ENCODE measurements at regions not wholly inside any gene's neighbourhood (a gene's known extent, or its start where the extent isn't known, plus 50 kb on each side); places are given as distances from the start of the nearest gene placed in this dataset.

DNA sequence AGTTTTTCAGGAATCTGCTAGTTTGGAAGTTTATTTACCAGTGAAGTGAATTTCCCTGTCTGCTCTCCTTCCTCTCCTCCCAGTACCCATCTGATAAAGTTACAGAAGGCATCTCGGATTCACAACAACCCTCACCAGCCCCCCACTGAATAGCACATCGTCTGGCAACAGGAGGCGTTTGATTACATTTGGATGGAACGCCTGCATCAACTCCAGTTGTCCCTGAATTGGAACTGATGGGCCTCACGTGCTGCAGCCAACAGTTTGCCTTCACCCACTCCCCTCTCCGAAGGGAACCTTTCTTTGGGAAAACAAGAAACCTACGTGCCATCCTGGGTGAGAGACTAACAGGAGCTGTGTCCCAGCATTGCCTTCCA, 59.5 kb upstream of the BCL6 start:
- no peaks in the 10 kb centered on the region for H3K27me3 ChIP-seq (ENCODE audit: control insufficient read depth in 1 of 2, insufficient read depth in 2 of 2, low read length in 1 of 2)
- WGBS, 2 donors, result 91 to 95% methylated on average over 7 of the region's 7 CpGs

DNA sequence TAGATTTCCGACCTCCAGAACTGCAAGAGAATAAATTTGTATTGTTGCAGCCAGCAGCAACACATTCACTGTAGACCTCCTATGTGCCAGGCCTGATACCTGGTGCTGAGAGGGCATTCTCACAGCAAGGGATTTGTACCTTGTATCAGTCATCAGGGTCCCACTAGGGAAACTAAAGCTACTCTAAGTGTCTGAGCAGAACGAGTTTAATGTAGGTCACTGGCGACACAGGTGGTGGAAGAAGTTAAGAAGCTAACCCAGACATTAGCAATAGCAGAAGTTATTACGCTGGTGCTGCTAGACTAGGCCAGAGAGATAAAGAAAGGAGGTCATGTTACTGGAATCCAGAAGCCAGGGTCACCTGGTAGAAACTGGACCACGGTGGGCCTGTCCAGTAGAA, 60.5 kb upstream of the BCL6 start:
- Histone ChIP-seq H3K36me3 (ENCODE audit: control insufficient read depth in 1 of 2, insufficient read depth in 2 of 2, low read length in 1 of 2) (no peaks in the 10 kb centered on the region), H3K27me3 (ENCODE audit: control insufficient read depth in 1 of 2, insufficient read depth in 2 of 2, low read length in 1 of 2) (no peaks in the 10 kb centered on the region), H3K27ac (ENCODE audit: low read depth in 1 of 2, low read length in 2 of 2) (no peak overlapping the region), H3K4me1 (ENCODE audit: control insufficient read depth in 1 of 2, insufficient read depth in 2 of 2, low read length in 2 of 2) (no peaks in the 10 kb centered on the region), H3K9me3 (ENCODE audit: control insufficient read depth, low read length) (no peaks in the 10 kb centered on the region), H3K4me3 (ENCODE audit: low read length in 2 of 2) (no peak overlapping the region)
- intact Hi-C loops (cut with DNase I), result no loop called here
- ATAC-seq (ENCODE audit: low FRiP score) (no peak), DNase-seq (no peak)
- 87 to 98% methylated on average over 5 of the region's 5 CpGs for WGBS, 2 donors

More for the DNA sequence above, 59.5 kb upstream of the BCL6 start:
- Histone ChIP-seq H3K27ac (ENCODE audit: low read depth in 1 of 2, low read length in 2 of 2) (no peak overlapping the region), H3K9me3 (ENCODE audit: control insufficient read depth, low read length) (no peaks in the 10 kb centered on the region), H3K4me3 (ENCODE audit: low read length in 2 of 2) (no peak overlapping the region), H3K36me3 (ENCODE audit: control insufficient read depth in 1 of 2, insufficient read depth in 2 of 2, low read length in 1 of 2) (no peaks in the 10 kb centered on the region), H3K4me1 (ENCODE audit: control insufficient read depth in 1 of 2, insufficient read depth in 2 of 2, low read length in 2 of 2) (no peaks in the 10 kb centered on the region)
- ATAC-seq (ENCODE audit: low FRiP score), result no peak
- no peak for DNase-seq
- intact Hi-C loops (cut with DNase I), result no loop called here

DNA sequence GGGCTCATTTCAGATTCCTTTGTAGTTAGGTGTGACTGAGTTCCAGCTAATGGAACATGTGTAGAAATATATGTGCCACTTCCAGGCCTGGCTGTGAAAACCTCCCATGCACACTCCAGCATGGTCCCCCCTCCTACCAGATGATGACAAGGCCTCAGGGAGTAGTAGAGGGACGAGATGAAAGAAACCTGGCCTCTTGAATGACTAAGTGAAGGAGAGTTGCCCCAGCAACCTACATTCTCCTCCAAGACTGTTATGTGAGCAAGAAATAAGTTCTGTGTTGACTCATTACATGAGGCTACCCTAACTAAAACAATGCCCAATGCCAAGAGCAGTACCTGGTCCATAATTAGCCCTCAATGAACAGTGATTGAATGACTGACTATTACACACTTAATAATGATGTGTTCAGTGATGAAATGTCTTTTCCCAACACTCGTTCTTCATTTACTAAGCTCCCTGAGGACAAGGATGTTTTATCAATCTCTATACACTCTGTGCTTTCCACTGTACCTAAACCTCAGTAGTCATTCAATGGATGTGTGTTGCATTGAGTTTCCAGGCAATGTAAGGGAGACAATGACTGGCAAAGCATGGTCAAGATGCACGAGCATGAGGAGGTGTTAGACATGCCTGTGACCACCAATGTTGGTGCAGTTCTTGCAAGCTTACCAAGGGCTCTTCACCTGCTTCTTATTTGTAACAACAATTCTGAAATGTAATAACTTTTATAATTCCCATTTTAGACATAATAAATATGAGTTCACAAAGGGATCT, 62.0 kb upstream of the BCL6 start:
- no peaks in the 10 kb centered on the region for H3K27me3 ChIP-seq (ENCODE audit: control insufficient read depth in 1 of 2, insufficient read depth in 2 of 2, low read length in 1 of 2)
- H3K9me3 ChIP-seq (ENCODE audit: control insufficient read depth, low read length), result no peaks in the 10 kb centered on the region
- 61 to 68% methylated on average over 3 of the region's 3 CpGs for WGBS, 2 donors
- H3K4me3 ChIP-seq (ENCODE audit: low read length in 2 of 2), result no peak overlapping the region
- H3K36me3 ChIP-seq (ENCODE audit: control insufficient read depth in 1 of 2, insufficient read depth in 2 of 2, low read length in 1 of 2), result no peaks in the 10 kb centered on the region
- H3K27ac ChIP-seq (ENCODE audit: low read depth in 1 of 2, low read length in 2 of 2), result no peak overlapping the region
- DNase-seq (no peak), ATAC-seq (ENCODE audit: low FRiP score) (no peak)
- no peaks in the 10 kb centered on the region for H3K4me1 ChIP-seq (ENCODE audit: control insufficient read depth in 1 of 2, insufficient read depth in 2 of 2, low read length in 2 of 2)
- intact Hi-C loops (cut with DNase I), result no loop called here

DNA sequence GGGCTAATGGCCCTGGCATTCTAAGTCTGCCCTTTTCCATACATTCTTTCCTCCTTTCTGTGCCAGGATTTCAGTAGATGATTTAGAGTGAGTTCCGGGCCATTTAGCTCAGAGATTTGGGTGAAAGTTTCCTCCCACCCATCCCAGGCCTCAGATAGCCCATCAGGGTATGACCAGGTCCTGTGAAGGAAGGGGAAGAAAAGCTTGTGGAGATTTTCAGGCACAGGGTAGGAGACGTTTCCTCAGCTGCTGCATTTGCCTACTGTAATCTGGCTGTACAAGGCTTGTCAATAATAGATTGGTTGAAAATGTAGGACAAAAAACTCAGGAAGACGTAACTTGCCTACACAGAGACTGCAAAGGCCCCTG, 63.2 kb upstream of the BCL6 start:
- Histone ChIP-seq H3K27ac (ENCODE audit: low read depth in 1 of 2, low read length in 2 of 2) (no peak overlapping the region), H3K36me3 (ENCODE audit: control insufficient read depth in 1 of 2, insufficient read depth in 2 of 2, low read length in 1 of 2) (no peaks in the 10 kb centered on the region), H3K9me3 (ENCODE audit: control insufficient read depth, low read length) (no peaks in the 10 kb centered on the region), H3K4me3 (ENCODE audit: low read length in 2 of 2) (no peak overlapping the region), H3K4me1 (ENCODE audit: control insufficient read depth in 1 of 2, insufficient read depth in 2 of 2, low read length in 2 of 2) (no peaks in the 10 kb centered on the region), H3K27me3 (ENCODE audit: control insufficient read depth in 1 of 2, insufficient read depth in 2 of 2, low read length in 1 of 2) (no peaks in the 10 kb centered on the region)
- peak; percentile 41 for ATAC-seq (ENCODE audit: low FRiP score)
- intact Hi-C loops (cut with DNase I), result no loop called here
- no peak for DNase-seq
- WGBS, 2 donors, result 22 to 40% methylated on average over 3 of the region's 3 CpGs

DNA sequence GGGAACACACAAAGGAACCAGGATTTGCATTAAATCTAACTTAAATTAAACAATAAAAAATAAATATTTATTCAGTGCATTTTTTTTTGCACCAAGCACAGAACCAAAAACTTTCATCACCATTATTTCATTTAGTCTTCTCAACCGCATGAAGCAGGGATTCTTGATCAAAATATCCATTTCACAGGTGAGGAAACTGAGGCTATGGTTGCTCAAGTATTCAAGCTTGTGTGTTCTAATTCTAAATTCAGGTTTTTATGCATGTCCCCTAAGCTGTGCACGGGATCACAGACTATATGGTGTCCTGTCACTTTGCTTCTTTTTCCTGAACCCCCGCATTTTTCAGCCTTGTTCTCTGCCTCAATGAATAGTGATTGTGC, 64.3 kb upstream of the BCL6 start:
- Histone ChIP-seq H3K27me3 (ENCODE audit: control insufficient read depth in 1 of 2, insufficient read depth in 2 of 2, low read length in 1 of 2) (no peaks in the 10 kb centered on the region), H3K4me3 (ENCODE audit: low read length in 2 of 2) (no peak overlapping the region), H3K36me3 (ENCODE audit: control insufficient read depth in 1 of 2, insufficient read depth in 2 of 2, low read length in 1 of 2) (no peaks in the 10 kb centered on the region), H3K27ac (ENCODE audit: low read depth in 1 of 2, low read length in 2 of 2) (no peak overlapping the region), H3K9me3 (ENCODE audit: control insufficient read depth, low read length) (no peaks in the 10 kb centered on the region), H3K4me1 (ENCODE audit: control insufficient read depth in 1 of 2, insufficient read depth in 2 of 2, low read length in 2 of 2) (no peaks in the 10 kb centered on the region)
- intact Hi-C loops (cut with DNase I), result no loop called here
- WGBS, 2 donors, result 76% methylated on average over 3 of the region's 3 CpGs
- ATAC-seq (ENCODE audit: low FRiP score) (no peak), DNase-seq (no peak)

DNA sequence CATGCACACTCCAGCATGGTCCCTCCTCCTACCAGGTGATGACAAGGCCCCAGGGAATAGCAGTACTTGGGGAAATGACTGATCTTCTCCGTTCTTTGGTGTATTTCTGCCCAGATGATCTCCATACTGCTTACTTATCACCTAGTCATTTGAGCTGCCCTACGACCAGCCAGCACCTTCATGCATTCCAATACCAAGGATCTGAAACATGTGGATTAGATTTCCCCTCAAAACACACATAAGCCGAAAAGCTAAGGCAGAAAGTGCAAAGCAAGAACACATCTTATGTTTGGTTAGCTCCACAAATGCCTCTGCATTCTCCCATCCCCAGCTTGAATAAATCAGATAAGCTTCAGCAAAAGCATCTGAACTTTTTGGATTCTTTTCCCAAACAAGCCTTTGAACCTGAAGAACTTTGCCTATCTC, 64.8 kb upstream of the BCL6 start:
- Histone ChIP-seq H3K4me3 (ENCODE audit: low read length in 2 of 2) (no peak overlapping the region), H3K36me3 (ENCODE audit: control insufficient read depth in 1 of 2, insufficient read depth in 2 of 2, low read length in 1 of 2) (no peaks in the 10 kb centered on the region), H3K27ac (ENCODE audit: low read depth in 1 of 2, low read length in 2 of 2) (no peak overlapping the region), H3K27me3 (ENCODE audit: control insufficient read depth in 1 of 2, insufficient read depth in 2 of 2, low read length in 1 of 2) (no peaks in the 10 kb centered on the region), H3K4me1 (ENCODE audit: control insufficient read depth in 1 of 2, insufficient read depth in 2 of 2, low read length in 2 of 2) (no peaks in the 10 kb centered on the region), H3K9me3 (ENCODE audit: control insufficient read depth, low read length) (no peaks in the 10 kb centered on the region)
- DNase-seq (no peak), ATAC-seq (ENCODE audit: low FRiP score) (no peak)
- intact Hi-C loops (cut with DNase I), result no loop called here
- 59 to 75% methylated on average over 3 of the region's 3 CpGs for WGBS, 2 donors

DNA sequence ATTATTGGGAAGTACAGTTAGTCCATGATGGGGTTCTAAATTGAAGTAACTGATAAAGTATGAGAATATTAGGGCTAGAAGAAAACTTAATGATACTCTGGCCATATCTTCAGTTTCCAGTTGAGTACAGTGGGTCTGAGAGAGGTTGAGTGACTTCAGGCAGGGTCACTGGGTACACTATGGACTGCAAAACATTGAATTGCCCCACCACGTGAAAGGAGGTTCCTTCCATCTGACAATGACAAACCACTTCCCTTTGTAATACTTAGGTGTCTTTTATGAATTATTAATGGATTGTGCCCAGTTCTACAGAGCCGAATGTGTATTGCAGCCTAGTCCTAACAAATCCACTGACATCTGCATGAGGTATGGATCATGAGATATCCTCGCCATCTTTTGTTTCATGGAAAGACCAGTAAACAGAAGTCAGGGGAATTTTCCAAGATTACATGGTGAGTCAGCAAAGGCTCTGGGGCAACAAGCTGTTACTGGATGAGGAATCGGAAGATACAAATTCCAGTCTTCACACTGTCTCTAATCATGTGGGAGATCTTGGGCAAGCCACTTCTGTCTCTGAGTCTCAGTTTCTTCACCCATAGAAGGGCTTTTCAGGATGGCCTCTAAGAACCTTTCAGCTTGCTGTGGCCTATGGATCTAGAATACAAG, 66.5 kb upstream of the BCL6 start:
- Histone ChIP-seq H3K4me3 (ENCODE audit: low read length in 2 of 2) (no peak overlapping the region), H3K27ac (ENCODE audit: low read depth in 1 of 2, low read length in 2 of 2) (no peak overlapping the region), H3K27me3 (ENCODE audit: control insufficient read depth in 1 of 2, insufficient read depth in 2 of 2, low read length in 1 of 2) (no peaks in the 10 kb centered on the region), H3K36me3 (ENCODE audit: control insufficient read depth in 1 of 2, insufficient read depth in 2 of 2, low read length in 1 of 2) (no peaks in the 10 kb centered on the region), H3K9me3 (ENCODE audit: control insufficient read depth, low read length) (no peaks in the 10 kb centered on the region), H3K4me1 (ENCODE audit: control insufficient read depth in 1 of 2, insufficient read depth in 2 of 2, low read length in 2 of 2) (no peaks in the 10 kb centered on the region)
- ATAC-seq (ENCODE audit: low FRiP score) (no peak), DNase-seq (no peak)
- intact Hi-C loops (cut with DNase I), result no loop called here
- WGBS, 2 donors, result 88 to 91% methylated on average over 4 of the region's 4 CpGs

DNA sequence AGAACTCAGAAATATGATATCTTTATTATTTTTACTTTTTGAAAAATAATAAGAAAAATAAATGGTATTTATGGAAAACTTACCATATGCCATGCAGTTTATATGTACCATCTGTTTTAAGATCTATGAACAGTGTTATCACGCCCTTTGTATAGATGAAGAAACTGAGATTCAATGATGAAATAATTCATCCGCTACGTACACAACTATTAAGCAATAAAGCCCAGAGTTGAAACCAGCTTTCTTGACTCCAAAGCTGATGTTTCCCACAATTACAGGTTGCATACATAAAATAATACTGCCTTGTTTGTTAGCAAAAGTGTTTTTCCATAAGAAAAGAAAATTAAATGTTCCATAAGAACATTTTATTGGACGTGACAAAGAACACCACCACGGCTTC, 67.2 kb upstream of the BCL6 start:
- DNase-seq (no peak), ATAC-seq (ENCODE audit: low FRiP score) (no peak)
- WGBS, 2 donors, result 97 to 98% methylated on average over 5 of the region's 5 CpGs
- intact Hi-C loops (cut with DNase I), result no loop called here
- Histone ChIP-seq H3K27me3 (ENCODE audit: control insufficient read depth in 1 of 2, insufficient read depth in 2 of 2, low read length in 1 of 2) (no peaks in the 10 kb centered on the region), H3K4me1 (ENCODE audit: control insufficient read depth in 1 of 2, insufficient read depth in 2 of 2, low read length in 2 of 2) (no peaks in the 10 kb centered on the region), H3K4me3 (ENCODE audit: low read length in 2 of 2) (no peak overlapping the region), H3K27ac (ENCODE audit: low read depth in 1 of 2, low read length in 2 of 2) (no peak overlapping the region), H3K9me3 (ENCODE audit: control insufficient read depth, low read length) (no peaks in the 10 kb centered on the region), H3K36me3 (ENCODE audit: control insufficient read depth in 1 of 2, insufficient read depth in 2 of 2, low read length in 1 of 2) (no peaks in the 10 kb centered on the region)

DNA sequence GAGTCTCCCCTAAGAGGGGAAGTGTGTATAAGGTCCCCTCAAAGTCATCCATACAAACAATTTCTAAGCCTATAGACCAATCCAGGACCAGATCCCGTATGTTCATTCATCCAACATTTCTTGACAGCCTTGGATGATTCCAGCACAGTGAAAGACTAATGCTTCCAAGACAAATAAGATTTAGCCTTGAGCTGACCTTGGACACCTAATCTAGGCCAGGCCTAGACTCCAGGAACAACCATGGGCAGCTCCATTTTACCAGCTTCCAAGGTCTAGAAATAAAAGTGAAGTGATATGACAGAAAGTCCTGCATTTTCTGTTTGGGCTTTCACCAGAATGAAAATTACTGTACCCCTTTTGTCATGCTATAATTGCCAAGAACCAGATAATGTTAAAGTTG, 67.9 kb upstream of the BCL6 start:
- WGBS, 2 donors, result 68 to 89% methylated on average over 1 of the region's 1 CpG
- H3K27ac ChIP-seq (ENCODE audit: low read depth in 1 of 2, low read length in 2 of 2), result no peak overlapping the region
- intact Hi-C loops (cut with DNase I), result no loop called here
- no peak overlapping the region for H3K4me3 ChIP-seq (ENCODE audit: low read length in 2 of 2)
- DNase-seq, result no peak
- H3K36me3 ChIP-seq (ENCODE audit: control insufficient read depth in 1 of 2, insufficient read depth in 2 of 2, low read length in 1 of 2), result no peaks in the 10 kb centered on the region
- H3K27me3 ChIP-seq (ENCODE audit: control insufficient read depth in 1 of 2, insufficient read depth in 2 of 2, low read length in 1 of 2), result no peaks in the 10 kb centered on the region
- no peaks in the 10 kb centered on the region for H3K9me3 ChIP-seq (ENCODE audit: control insufficient read depth, low read length)
- H3K4me1 ChIP-seq (ENCODE audit: control insufficient read depth in 1 of 2, insufficient read depth in 2 of 2, low read length in 2 of 2), result no peaks in the 10 kb centered on the region
- ATAC-seq (ENCODE audit: low FRiP score), result no peak

Measured in aorta (tissue), 5 donors.